SU-DHL-6 (cell line): ENCODE measurements at regions not wholly inside any gene's neighbourhood (a gene's known extent, or its start where the extent isn't known, plus 50 kb on each side); places are given as distances from the start of the nearest gene placed in this dataset.

Experiments
- H2AFZ ChIP-seq: fragments of 200-600 bp; sonication (generic); 2 replicates; pipeline ENCODE4 v1.6.1; 2014; ENCODE audit warnings: low read depth, mild to moderate bottlenecking, moderate library complexity, mixed read lengths, antibody characterized with exemption, low read length; ENCODE audit not compliant: severe bottlenecking
- H3F3A ChIP-seq: fragments of 200-600 bp; shearing (Covaris generic); 2 replicates; pipeline ENCODE4 v1.6.0; 2016; ENCODE audit warnings: antibody characterized with exemption, mild to moderate bottlenecking; ENCODE audit not compliant: insufficient read depth
- H3K27ac ChIP-seq: fragments of 200-600 bp; sonication (generic); 2 replicates; pipeline ENCODE4 v1.5.1; 2016; ENCODE audit warnings: low read depth, mild to moderate bottlenecking, low read length, moderate library complexity, mixed read lengths
- H3K27me3 ChIP-seq: fragments of 200-600 bp; sonication (generic), shearing (Covaris generic); 2 replicates; pipeline ENCODE4 v1.6.0; 2014; ENCODE audit warnings: mild to moderate bottlenecking, low read length
- H3K36me3 ChIP-seq: fragments of 200-600 bp; sonication (generic); 2 replicates; pipeline ENCODE4 v1.6.1; 2014; ENCODE audit warnings: mild to moderate bottlenecking, low read length, mixed read lengths
- H3K4me2 ChIP-seq: fragments of 300-600, 200-600 bp; shearing (Covaris generic), sonication (generic); 2 replicates; pipeline ENCODE4 v1.6.0; 2014; ENCODE audit warnings: low read length, low read depth, mild to moderate bottlenecking; ENCODE audit not compliant: poor library complexity, severe bottlenecking
- H3K4me3 ChIP-seq: fragments of 200-600 bp; sonication (generic); 2 replicates; pipeline ENCODE4 v1.5.1; 2014; ENCODE audit warnings: antibody characterized with exemption, low read length, mild to moderate bottlenecking, mixed read lengths; ENCODE audit not compliant: insufficient read depth, poor library complexity, severe bottlenecking
- H3K79me2 ChIP-seq: fragments of 200-600 bp; sonication (generic); 2 replicates; pipeline ENCODE4 v1.6.1; 2014; ENCODE audit warnings: mild to moderate bottlenecking, low read length, moderate library complexity; ENCODE audit not compliant: insufficient read depth
- H3K9ac ChIP-seq: fragments of 200-600 bp; sonication (generic); 2 replicates; pipeline ENCODE4 v1.7.0; 2014; ENCODE audit warnings: mild to moderate bottlenecking, low read length
- H3K9me2 ChIP-seq: fragments of 200-600 bp; sonication (generic); replicated peaks from 2 replicates; pipeline ENCODE4 v1.6.1; 2014; ENCODE audit warnings: low read length; ENCODE audit not compliant: insufficient read depth
- H3K9me3 ChIP-seq: fragments of 200-600 bp; sonication (generic); 2 replicates; pipeline ENCODE4 v1.6.1; 2014; ENCODE audit warnings: low read length, mixed read lengths; ENCODE audit not compliant: insufficient read depth
- H4K20me1 ChIP-seq: fragments of 200-600 bp; sonication (generic); 2 replicates; pipeline ENCODE4 v1.6.1; 2014; ENCODE audit warnings: low read depth, mild to moderate bottlenecking, antibody characterized with exemption, low read length, moderate library complexity, mixed read lengths
- CTCF ChIP-seq: fragments of 200-600 bp; sonication (generic); IDR thresholded peaks from one replicate; pipeline ENCODE4 v1.5.1; 2017; ENCODE audit warnings: antibody characterized with exemption, mild to moderate bottlenecking, low read length, moderate library complexity; ENCODE audit not compliant: insufficient read depth, poor library complexity, severe bottlenecking
- EZH2phosphoT487 ChIP-seq: fragments of 200-600 bp; sonication (generic), shearing (Covaris generic); conservative IDR thresholded peaks from 2 replicates; pipeline ENCODE4 v1.6.1; 2018; ENCODE audit warnings: mild to moderate bottlenecking, antibody characterized with exemption, low read length, moderate library complexity, mixed read lengths

- H3K9me2 ChIP-seq, result no peaks in the 10 kb centered on the region
- no peak overlapping the region for H2AFZ ChIP-seq
- no peaks in the 10 kb centered on the region for H3K79me2 ChIP-seq
- H3K9ac ChIP-seq, result no peak overlapping the region
- no peak overlapping the region for H3K27ac ChIP-seq
- no peak overlapping the region for H3K4me3 ChIP-seq
- TF ChIP-seq EZH2phosphoT487 (no peak), CTCF (no peak)
- H3F3A ChIP-seq, result no peaks in the 10 kb centered on the region
- no peaks in the 10 kb centered on the region for H3K9me3 ChIP-seq
- no peaks in the 10 kb centered on the region for H3K27me3 ChIP-seq
- no peaks in the 10 kb centered on the region for H3K36me3 ChIP-seq
- H3K4me2 ChIP-seq, result no peak overlapping the region
- no peaks in the 10 kb centered on the region for H4K20me1 ChIP-seq
These were observed 53.6 kb upstream of the RANBP6 start for GRCh38 chr9:6068983-6069382.

GRCh38 chr9:6067426-6067825, 52.0 kb upstream of the RANBP6 start:
- H2AFZ ChIP-seq, result no peak overlapping the region

More at GRCh38 chr9:6067426-6067825, 52.0 kb upstream of the RANBP6 start:
- Histone ChIP-seq H3K27me3 (no peaks in the 10 kb centered on the region), H3K9me2 (no peaks in the 10 kb centered on the region), H3K4me2 (no peak overlapping the region), H3F3A (no peaks in the 10 kb centered on the region), H3K9me3 (no peaks in the 10 kb centered on the region), H3K79me2 (no peaks in the 10 kb centered on the region), H3K4me3 (no peak overlapping the region), H3K27ac (no peak overlapping the region), H3K9ac (no peak overlapping the region), H4K20me1 (no peaks in the 10 kb centered on the region), H3K36me3 (no peaks in the 10 kb centered on the region)
- TF ChIP-seq EZH2phosphoT487 (no peak), CTCF (no peak)
